Body of pancreas (tissue), 4 donors: ENCODE measurements at regions not wholly inside any gene's neighbourhood (a gene's known extent, or its start where the extent isn't known, plus 50 kb on each side); places are given as distances from the start of the nearest gene placed in this dataset.

ENCODE experiments used
- ATAC-seq: fragments of 150-250 bp; one replicate; pipeline ENCODE4 v1.9.1; 2016
- DNase-seq, 4 donors: peaks; one replicate each; pipeline ENCODE4 v3.0.0-alpha.2; 2019
- H3K27ac ChIP-seq, 4 donors: fragments of 200-600 bp; sonication (generic); 1 replicate in 3 of 4; 2 replicates in 1 of 4; pipeline versions ENCODE4 v1.5.1 to v1.6.1; 2016 to 2019; ENCODE audit warnings: mild to moderate bottlenecking in 1 of 4, mixed read lengths in 1 of 4, moderate library complexity in 1 of 4
- H3K27me3 ChIP-seq, 2 donors: fragments of 200-600 bp; sonication (generic); one replicate each; pipeline ENCODE4 v1.6.0; 2016; ENCODE audit warnings: mild to moderate bottlenecking in 1 of 2
- H3K36me3 ChIP-seq, 2 donors: fragments of 200-600 bp; sonication (generic); replicated peaks in 1 of 2; 2 replicates each; pipeline ENCODE4 v1.5.1; 2016; ENCODE audit warnings: low read depth in 2 of 2; ENCODE audit not compliant: insufficient read depth in 1 of 2
- H3K4me1 ChIP-seq: fragments of 200-600 bp; sonication (generic); one replicate; pipeline ENCODE4 v1.6.0; 2016
- H3K4me3 ChIP-seq, 2 donors: fragments of 200-600 bp; sonication (generic); 1 replicate in 1 of 2; 2 replicates in 1 of 2; pipeline ENCODE4 v1.5.1; 2016 to 2019
- H3K9me3 ChIP-seq, 3 donors: fragments of 200-600 bp; sonication (generic); 1 replicate in 2 of 3; 2 replicates in 1 of 3; pipeline ENCODE4 v1.5.1; 2016
- POLR2A ChIP-seq, 3 donors: fragments of 450-650 bp; IDR thresholded peaks; one replicate each; pipeline ENCODE4 v1.6.1; 2016; ENCODE audit warnings: antibody characterized with exemption in 3 of 3, mild to moderate bottlenecking in 2 of 3
- WGBS, 2 donors: methylation state at CpG; one replicate each; pipeline ENCODE4 v1.1.5; 2017; 5-methylcytosine and 5-hydroxymethylcytosine counted together
- intact Hi-C: fragments of 100-400 bp; cut with DNase I; formaldehyde crosslinking; loops from one replicate; pipeline ENCODE4 v1.15.1; 2023
- TF ChIP-seq, protein P1 (sequence below), 7 experiments: fragments of 450-650 bp in 4 of 7; fragments of 200-600 bp in 3 of 7; sonication (generic) in 3 of 7; IDR thresholded peaks; one replicate each; pipeline ENCODE4 v1.5.1; 2016 to 2019; ENCODE audit warnings: antibody characterized with exemption in 7 of 7

DNA sequence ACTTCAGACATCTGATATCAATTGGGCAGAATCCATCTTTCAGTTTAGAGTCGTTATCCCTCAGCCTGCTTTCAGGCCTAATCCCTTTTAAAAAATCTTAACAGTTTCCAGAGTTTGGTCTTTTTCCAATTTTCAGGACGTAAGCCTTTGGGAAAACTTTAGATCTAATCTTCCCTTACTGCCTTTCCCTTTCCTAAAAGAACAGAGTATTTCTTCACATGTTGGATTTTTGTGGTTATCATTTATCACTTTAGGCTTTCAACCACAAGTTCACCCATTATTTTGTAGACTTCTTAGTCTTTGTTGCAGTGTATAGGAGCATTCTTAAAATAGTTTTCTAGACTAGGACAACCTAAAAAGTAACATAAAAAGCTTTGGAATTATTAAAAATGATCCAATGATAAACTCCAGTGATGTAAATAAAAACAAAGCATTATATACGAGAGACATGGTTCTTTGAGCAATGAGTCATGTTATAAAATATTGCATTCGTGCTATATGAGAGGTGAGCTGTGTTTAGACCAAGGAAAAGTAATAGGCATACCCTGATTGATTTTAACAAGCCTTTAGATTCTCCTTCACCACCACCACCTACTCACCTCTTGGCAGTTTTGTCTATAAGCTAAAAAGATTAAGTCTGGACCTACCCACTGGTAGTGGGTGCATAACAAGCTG lies 90.4 kb upstream of the MCHR2 start:
- intact Hi-C loops = no loop called here
- Histone ChIP-seq H3K27ac (no peak overlapping the region), H3K4me3 (no peak overlapping the region), H3K4me1 (no peaks in the 10 kb centered on the region), H3K36me3 (no peaks in the 10 kb centered on the region), H3K27me3 (no peaks in the 10 kb centered on the region), H3K9me3 (no peaks in the 10 kb centered on the region)
- TF ChIP-seq, protein P1, sequence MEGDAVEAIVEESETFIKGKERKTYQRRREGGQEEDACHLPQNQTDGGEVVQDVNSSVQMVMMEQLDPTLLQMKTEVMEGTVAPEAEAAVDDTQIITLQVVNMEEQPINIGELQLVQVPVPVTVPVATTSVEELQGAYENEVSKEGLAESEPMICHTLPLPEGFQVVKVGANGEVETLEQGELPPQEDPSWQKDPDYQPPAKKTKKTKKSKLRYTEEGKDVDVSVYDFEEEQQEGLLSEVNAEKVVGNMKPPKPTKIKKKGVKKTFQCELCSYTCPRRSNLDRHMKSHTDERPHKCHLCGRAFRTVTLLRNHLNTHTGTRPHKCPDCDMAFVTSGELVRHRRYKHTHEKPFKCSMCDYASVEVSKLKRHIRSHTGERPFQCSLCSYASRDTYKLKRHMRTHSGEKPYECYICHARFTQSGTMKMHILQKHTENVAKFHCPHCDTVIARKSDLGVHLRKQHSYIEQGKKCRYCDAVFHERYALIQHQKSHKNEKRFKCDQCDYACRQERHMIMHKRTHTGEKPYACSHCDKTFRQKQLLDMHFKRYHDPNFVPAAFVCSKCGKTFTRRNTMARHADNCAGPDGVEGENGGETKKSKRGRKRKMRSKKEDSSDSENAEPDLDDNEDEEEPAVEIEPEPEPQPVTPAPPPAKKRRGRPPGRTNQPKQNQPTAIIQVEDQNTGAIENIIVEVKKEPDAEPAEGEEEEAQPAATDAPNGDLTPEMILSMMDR (IDR thresholded peaks at IDR 0.05) = no peak
- TF ChIP-seq POLR2A (IDR thresholded peaks at IDR 0.05) = no peak
- no peak for DNase-seq
- WGBS, 2 donors = 45 to 52% methylated on average over 4 of the region's 4 CpGs
- no peak for ATAC-seq

DNA sequence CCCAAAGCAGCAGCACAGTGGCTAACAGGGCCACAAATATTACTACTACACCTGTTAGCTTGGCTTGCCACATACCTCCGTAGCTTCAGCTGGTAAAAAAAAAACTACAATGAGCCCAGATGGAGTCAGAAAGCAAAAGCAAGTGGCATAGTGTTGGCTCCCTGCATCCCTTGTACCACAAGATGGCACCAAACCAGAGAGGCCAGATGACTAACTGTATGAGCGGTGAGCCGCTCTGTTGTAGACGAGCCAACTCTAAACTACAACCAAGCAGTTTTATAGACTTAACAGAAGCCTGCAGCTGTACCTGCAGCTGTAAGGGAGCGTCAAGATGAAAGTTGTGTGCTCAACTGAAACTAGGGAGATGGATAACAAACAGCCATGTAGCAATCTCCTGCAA lies 84.5 kb upstream of the MCHR2 start:
- 33 to 35% methylated on average over 5 of the region's 5 CpGs for WGBS, 2 donors
- H3K27ac ChIP-seq = no peak overlapping the region
- DNase-seq (peak in 3 of 4 donors; percentile 7 to 16 (median 15)), ATAC-seq (no peak)
- H3K9me3 ChIP-seq = no peaks in the 10 kb centered on the region
- H3K36me3 ChIP-seq = no peaks in the 10 kb centered on the region
- no peak for TF ChIP-seq POLR2A (IDR thresholded peaks at IDR 0.05)
- TF ChIP-seq, protein P1 (IDR thresholded peaks at IDR 0.05) = peak in 3 of 7 experiments; percentile 5 to 13 (median 12)
- intact Hi-C loops = no loop called here
- H3K4me3 ChIP-seq = no peak overlapping the region
- H3K4me1 ChIP-seq = no peaks in the 10 kb centered on the region
- no peaks in the 10 kb centered on the region for H3K27me3 ChIP-seq

DNA sequence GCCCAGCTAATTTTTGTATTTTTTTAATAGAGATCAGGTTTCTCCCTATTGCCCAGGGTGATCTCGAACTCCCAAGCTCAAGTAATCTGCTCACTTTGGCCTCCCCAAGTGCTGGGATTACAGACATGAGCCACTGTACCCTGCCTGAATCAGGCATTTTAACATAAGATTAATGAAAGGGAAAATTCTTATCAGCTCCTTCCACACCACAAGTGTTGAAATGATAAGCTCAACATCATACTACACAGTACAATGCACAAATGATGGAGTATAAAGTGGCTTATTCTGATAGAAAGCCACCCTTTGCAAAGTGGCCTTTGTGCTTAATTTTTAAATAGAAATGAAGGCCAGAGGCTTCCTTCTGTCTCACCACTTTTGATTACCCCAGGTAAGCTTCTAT lies 71.3 kb upstream of the MCHR2 start:
- H3K4me3 ChIP-seq = no peak overlapping the region
- no peaks in the 10 kb centered on the region for H3K36me3 ChIP-seq
- no peak for ATAC-seq
- intact Hi-C loops = loop anchor here (10.0 kb wide), 1 partner anchor 151 kb away; no protein-coding TSS in a partner anchor
- H3K27me3 ChIP-seq = no peaks in the 10 kb centered on the region
- H3K27ac ChIP-seq = no peak overlapping the region
- no peak for DNase-seq
- WGBS, 2 donors = 57 to 60% methylated on average over 1 of the region's 1 CpG
- H3K9me3 ChIP-seq = peaks cover 0 to 2% (median 0%) of the 10 kb centered on the region in 3 donors
- H3K4me1 ChIP-seq = no peaks in the 10 kb centered on the region
- TF ChIP-seq, protein P1 (IDR thresholded peaks at IDR 0.05) = no peak
- no peak for TF ChIP-seq POLR2A (IDR thresholded peaks at IDR 0.05)

DNA sequence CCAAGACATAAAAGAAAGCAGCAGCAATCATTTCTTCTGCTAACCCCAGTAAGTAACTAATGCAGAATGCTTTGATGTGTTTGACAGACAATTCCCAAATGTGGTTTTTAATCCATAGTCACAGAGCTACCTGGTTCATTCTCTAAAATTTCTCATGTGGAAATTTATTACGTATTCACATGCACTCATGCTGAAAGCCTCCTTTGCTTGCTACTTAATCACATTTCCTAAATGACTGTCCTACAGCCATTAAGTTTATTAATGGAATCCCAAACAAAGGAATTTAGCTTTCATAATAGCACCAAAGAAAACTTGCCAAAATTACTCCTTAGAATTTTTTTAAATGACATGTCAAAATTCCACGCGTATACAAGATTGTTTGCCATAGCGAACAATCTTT lies 68.6 kb upstream of the MCHR2 start:
- WGBS, 2 donors = 82 to 89% methylated on average over 4 of the region's 4 CpGs
- no peak overlapping the region for H3K27ac ChIP-seq

More for the DNA sequence above, 68.6 kb upstream of the MCHR2 start:
- Histone ChIP-seq H3K9me3 (peaks cover 0 to 2% (median 0%) of the 10 kb centered on the region in 3 donors), H3K4me1 (no peaks in the 10 kb centered on the region), H3K27me3 (no peaks in the 10 kb centered on the region), H3K36me3 (no peaks in the 10 kb centered on the region), H3K4me3 (no peak overlapping the region)
- intact Hi-C loops = loop anchor here (10.0 kb wide), 1 partner anchor 148 kb away; no protein-coding TSS in a partner anchor
- ATAC-seq (no peak), DNase-seq (no peak)
- no peak for TF ChIP-seq POLR2A (IDR thresholded peaks at IDR 0.05)
- TF ChIP-seq, protein P1 (IDR thresholded peaks at IDR 0.05) = no peak
